Uterus (tissue), 3 donors: ENCODE measurements at regions not wholly inside any gene's neighbourhood (a gene's known extent, or its start where the extent isn't known, plus 50 kb on each side); places are given as distances from the start of the nearest gene placed in this dataset.
A peak's percentile ranks its signal among the peaks of the same experiment; 100 is the strongest.

Experiments used
- DNase-seq, 2 donors: peaks; one replicate each; pipeline ENCODE4 v3.0.0-alpha.2; 2019 to 2020
- H3K27ac ChIP-seq, 2 donors: fragments of 200-600 bp; sonication (generic); 1 replicate in 1 of 2; 2 replicates in 1 of 2; pipeline ENCODE4 v1.5.1; 2016 to 2018
- H3K27me3 ChIP-seq, 2 donors: fragments of 200-600 bp; sonication (generic); one replicate each; pipeline ENCODE4 v1.5.1; 2018 to 2019; ENCODE audit warnings: control low read depth in 1 of 2
- H3K36me3 ChIP-seq, 2 donors: fragments of 200-600 bp; sonication (generic); one replicate each; pipeline ENCODE4 v1.5.1; 2019; ENCODE audit warnings: control low read depth in 1 of 2
- H3K4me1 ChIP-seq, 2 donors: fragments of 200-600 bp; sonication (generic); one replicate each; pipeline ENCODE4 v1.5.1; 2018 to 2019; ENCODE audit warnings: control low read depth in 1 of 2
- H3K4me3 ChIP-seq, 2 donors: fragments of 200-600 bp; sonication (generic); 1 replicate in 1 of 2; 2 replicates in 1 of 2; pipeline ENCODE4 v1.5.1; 2018 to 2019; ENCODE audit warnings: mild to moderate bottlenecking in 1 of 2
- H3K9me3 ChIP-seq, 2 donors: fragments of 200-600 bp; sonication (generic); one replicate each; pipeline ENCODE4 v1.5.1; 2019; ENCODE audit warnings: control low read depth in 1 of 2
- POLR2A ChIP-seq, 2 donors: fragments of 450-650 bp; IDR thresholded peaks; one replicate each; pipeline ENCODE4 v1.6.1; 2016; ENCODE audit warnings: antibody characterized with exemption in 2 of 2, mild to moderate bottlenecking in 1 of 2, moderate library complexity in 1 of 2
- intact Hi-C: fragments of 100-400 bp; cut with DNase I; formaldehyde crosslinking; loops from one replicate; pipeline ENCODE4 v1.15.1; 2023; ENCODE audit warnings: low total_unique reads
- TF ChIP-seq, protein P1 (sequence below), 4 experiments: fragments of 200-600 bp in 2 of 4; fragments of 450-650 bp in 2 of 4; sonication (generic) in 2 of 4; IDR thresholded peaks; one replicate each; pipeline ENCODE4 v1.5.1; 2016 to 2019; ENCODE audit warnings: antibody characterized with exemption in 4 of 4, mild to moderate bottlenecking in 2 of 4, moderate library complexity in 1 of 4
- donor health status: DM: yes; HTN: yes; CAD: no.

DNA sequence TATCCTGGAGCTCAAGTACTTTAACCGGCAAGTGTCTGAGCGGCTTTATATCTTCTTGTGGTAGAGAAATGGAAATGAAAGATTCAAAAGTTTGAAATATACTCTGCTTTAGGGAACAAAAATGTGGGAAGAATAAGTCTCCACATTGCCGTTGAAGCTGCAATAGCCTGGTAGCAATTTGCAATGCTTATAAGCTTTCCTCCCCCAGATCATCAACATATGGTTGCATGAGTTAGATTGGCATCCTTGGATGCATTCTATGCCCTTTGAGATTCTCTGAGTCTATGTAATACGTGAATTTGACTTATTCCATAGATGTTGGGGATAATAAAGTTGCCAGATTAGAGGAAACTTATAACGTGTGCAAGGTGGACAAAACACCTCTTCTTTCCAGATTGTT lies 86.1 kb upstream of the KCNK1 start:
- TF ChIP-seq POLR2A (IDR thresholded peaks at IDR 0.05) = no peak
- TF ChIP-seq, protein P1, sequence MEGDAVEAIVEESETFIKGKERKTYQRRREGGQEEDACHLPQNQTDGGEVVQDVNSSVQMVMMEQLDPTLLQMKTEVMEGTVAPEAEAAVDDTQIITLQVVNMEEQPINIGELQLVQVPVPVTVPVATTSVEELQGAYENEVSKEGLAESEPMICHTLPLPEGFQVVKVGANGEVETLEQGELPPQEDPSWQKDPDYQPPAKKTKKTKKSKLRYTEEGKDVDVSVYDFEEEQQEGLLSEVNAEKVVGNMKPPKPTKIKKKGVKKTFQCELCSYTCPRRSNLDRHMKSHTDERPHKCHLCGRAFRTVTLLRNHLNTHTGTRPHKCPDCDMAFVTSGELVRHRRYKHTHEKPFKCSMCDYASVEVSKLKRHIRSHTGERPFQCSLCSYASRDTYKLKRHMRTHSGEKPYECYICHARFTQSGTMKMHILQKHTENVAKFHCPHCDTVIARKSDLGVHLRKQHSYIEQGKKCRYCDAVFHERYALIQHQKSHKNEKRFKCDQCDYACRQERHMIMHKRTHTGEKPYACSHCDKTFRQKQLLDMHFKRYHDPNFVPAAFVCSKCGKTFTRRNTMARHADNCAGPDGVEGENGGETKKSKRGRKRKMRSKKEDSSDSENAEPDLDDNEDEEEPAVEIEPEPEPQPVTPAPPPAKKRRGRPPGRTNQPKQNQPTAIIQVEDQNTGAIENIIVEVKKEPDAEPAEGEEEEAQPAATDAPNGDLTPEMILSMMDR (IDR thresholded peaks at IDR 0.05) = no peak
- H3K27me3 ChIP-seq = no peaks in the 10 kb centered on the region
- DNase-seq = no peak
- no peak overlapping the region for H3K27ac ChIP-seq
- intact Hi-C loops = no loop called here
- H3K9me3 ChIP-seq = no peaks in the 10 kb centered on the region
- H3K36me3 ChIP-seq = no peaks in the 10 kb centered on the region
- H3K4me1 ChIP-seq = no peaks in the 10 kb centered on the region
- H3K4me3 ChIP-seq = no peak overlapping the region

DNA sequence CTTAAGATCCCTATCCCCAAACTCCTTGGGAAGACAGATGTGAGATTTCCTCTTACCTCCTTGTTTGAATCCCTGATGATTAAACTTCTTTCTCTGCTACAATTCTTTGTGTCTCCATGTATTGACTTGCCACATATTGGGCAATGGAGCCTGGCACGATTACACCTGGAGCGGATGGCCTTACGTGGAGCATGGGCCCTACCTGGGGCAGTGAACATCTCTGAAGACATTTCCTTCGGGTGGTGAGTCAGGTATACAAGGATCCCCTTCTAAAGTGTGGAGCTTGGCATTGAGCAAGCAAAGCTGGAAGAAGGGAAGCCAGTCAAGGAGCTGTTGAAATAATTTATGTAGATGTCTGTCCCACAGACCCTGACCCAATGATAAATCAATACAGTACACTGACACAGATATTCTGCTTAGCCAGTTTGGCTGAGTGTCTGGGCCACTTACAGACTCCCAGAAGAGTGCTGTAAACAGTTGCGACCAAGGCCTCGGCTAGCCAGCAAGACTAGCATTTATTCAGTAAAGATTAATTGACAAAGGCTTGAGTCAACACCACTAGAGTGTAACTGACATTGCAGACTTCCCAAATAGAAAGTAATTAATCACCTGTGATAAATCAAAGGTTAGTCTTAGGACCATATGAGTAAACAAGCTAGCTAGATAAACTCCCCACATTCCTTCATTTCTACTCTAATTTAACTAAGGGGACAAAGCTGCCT lies 83.1 kb upstream of the KCNK1 start:
- no peak for DNase-seq
- intact Hi-C loops = no loop called here
- no peaks in the 10 kb centered on the region for H3K27me3 ChIP-seq
- no peak overlapping the region for H3K4me3 ChIP-seq
- no peaks in the 10 kb centered on the region for H3K4me1 ChIP-seq
- H3K27ac ChIP-seq = no peak overlapping the region
- TF ChIP-seq POLR2A (IDR thresholded peaks at IDR 0.05) = no peak
- TF ChIP-seq, protein P1 (IDR thresholded peaks at IDR 0.05) = no peak
- no peaks in the 10 kb centered on the region for H3K9me3 ChIP-seq
- H3K36me3 ChIP-seq = no peaks in the 10 kb centered on the region

DNA sequence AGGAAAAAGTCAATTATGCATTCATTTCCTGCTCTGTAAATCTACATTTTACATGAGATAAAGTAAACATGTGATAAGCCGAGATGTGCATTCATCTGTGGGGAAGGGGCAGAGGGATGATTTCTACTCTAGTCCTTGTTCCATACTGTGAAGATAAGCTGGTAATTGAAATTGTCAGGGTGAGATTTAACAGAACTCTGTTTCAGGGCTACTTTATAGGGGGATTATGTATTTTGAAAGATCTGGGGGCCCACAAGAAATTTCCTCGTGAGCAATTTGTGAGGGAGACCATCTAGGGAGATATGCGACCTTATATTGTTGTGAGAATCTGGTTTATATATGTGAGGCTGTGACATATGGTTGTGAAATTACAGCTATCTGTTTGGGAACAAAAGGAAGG lies 73.1 kb upstream of the KCNK1 start:
- no peaks in the 10 kb centered on the region for H3K27me3 ChIP-seq
- H3K9me3 ChIP-seq = no peaks in the 10 kb centered on the region
- intact Hi-C loops = no loop called here
- no peaks in the 10 kb centered on the region for H3K4me1 ChIP-seq
- no peaks in the 10 kb centered on the region for H3K36me3 ChIP-seq
- DNase-seq = no peak
- no peak overlapping the region for H3K4me3 ChIP-seq
- TF ChIP-seq POLR2A (IDR thresholded peaks at IDR 0.05) = no peak
- TF ChIP-seq, protein P1 (IDR thresholded peaks at IDR 0.05) = no peak
- no peak overlapping the region for H3K27ac ChIP-seq

DNA sequence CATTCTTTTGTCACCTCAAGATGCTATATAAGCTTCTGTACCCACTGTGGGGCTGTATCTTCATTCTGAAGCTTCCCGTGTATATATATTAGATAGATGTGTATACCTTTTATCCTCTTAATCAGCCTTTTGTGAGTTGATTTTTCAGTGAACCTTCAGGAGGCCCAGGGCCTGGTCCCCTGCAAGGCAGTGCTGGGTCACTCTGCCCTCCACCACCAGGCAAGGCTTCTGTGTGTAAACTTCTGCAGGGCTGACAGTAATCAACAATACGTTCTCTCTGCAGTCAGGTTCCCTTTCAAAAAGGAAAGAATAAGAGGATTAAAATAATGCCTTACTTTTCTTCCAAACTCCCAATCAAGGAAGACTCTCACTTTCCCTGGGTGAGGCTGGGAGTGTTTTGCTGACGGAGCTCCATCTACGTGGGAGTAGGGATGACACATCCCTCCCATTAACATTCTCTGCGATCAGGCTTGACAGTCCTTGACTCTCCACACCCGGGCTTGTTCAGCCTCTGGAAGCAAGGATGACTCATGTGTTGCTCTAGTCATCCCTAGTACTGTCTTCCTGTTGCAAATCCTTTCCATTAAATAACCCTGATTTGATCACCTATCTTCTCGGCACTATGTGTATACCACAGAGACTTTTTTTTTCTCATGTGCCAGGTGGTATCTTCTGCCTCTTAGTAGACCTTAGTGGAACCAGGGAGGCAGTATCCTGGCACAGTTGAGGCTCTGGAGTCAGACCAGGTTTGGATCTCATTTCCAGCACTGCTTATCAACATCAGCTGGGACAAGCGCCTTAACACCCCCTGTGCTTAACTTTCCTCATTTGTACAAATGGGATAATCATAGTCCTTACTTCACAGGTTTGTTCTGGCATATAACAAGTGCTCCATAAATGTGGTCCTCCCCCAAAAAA lies 70.3 kb upstream of the KCNK1 start:
- TF ChIP-seq, protein P1 (IDR thresholded peaks at IDR 0.05) = no peak
- TF ChIP-seq POLR2A (IDR thresholded peaks at IDR 0.05) = no peak
- Histone ChIP-seq H3K36me3 (no peaks in the 10 kb centered on the region), H3K27ac (peak overlapping the region; percentile 70 to 79), H3K27me3 (no peaks in the 10 kb centered on the region), H3K9me3 (no peaks in the 10 kb centered on the region), H3K4me3 (no peak overlapping the region), H3K4me1 (no peaks in the 10 kb centered on the region)
- peak; percentile 67 to 81 for DNase-seq
- intact Hi-C loops = no loop called here

DNA sequence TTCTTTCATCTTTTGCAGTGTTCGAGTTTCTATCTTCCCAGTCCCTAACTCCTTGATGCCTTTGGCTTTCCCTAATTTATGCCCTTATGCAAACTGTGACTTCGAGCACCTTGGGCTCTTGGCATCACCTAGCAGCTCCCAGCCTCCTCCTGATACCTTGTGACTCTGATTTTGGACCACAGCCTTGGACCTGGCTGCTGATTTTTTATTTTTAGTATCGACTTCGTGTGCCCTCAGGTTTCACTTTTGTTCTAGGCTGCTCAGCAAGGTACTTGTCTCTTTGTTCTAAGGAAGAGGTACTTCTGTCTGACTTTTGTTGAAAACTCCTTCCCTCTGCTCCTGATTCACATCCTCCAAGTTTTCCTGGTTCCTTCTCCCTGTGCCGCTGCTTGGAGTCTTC lies 69.6 kb upstream of the KCNK1 start:
- H3K4me3 ChIP-seq = no peak overlapping the region
- TF ChIP-seq POLR2A (IDR thresholded peaks at IDR 0.05) = no peak
- TF ChIP-seq, protein P1 (IDR thresholded peaks at IDR 0.05) = no peak
- no peak for DNase-seq

More for the DNA sequence above, 69.6 kb upstream of the KCNK1 start:
- peak overlapping the region; percentile 63 to 79 for H3K27ac ChIP-seq
- intact Hi-C loops = no loop called here
- no peaks in the 10 kb centered on the region for H3K9me3 ChIP-seq
- no peaks in the 10 kb centered on the region for H3K36me3 ChIP-seq
- no peaks in the 10 kb centered on the region for H3K4me1 ChIP-seq
- no peaks in the 10 kb centered on the region for H3K27me3 ChIP-seq
